PC-9 (cell line): ENCODE measurements at regions not wholly inside any gene's neighbourhood (a gene's known extent, or its start where the extent isn't known, plus 50 kb on each side); places are given as distances from the start of the nearest gene placed in this dataset.

Source experiments
- BruUV-seq: library from RNA; stranded (reverse); fragments of 400-500 nt; replicated peaks from 2 replicates; lab custom pipeline; 2021; lab: Mats Ljungman, UMichigan
- CTCF ChIA-PET: fragments of 300-600 bp; sonication (Branson Sonifier 250); formaldehyde crosslinking; loops from one replicate; lab custom pipeline; 2022; ENCODE audit warnings: antibody characterized with exemption; lab: Charles Lee
- POLR2A ChIA-PET: fragments of 300-600 bp; sonication (Branson Sonifier 250); formaldehyde crosslinking; loops from one replicate; lab custom pipeline; 2022; ENCODE audit warnings: antibody characterized with exemption; ENCODE audit not compliant: unreplicated experiment; lab: Charles Lee
- DNase-seq, 2 experiments: peaks; one replicate each; pipeline versions ENCODE4 v3.0.0 to v3.0.0-alpha.2; 2015 to 2022; ENCODE audit warnings: mixed read lengths in 1 of 2
- H2AFZ ChIP-seq: fragments of 200-600 bp; sonication (generic); 2 replicates; pipeline ENCODE4 v1.8.1; 2017; ENCODE audit warnings: antibody characterized with exemption
- H3F3A ChIP-seq: fragments of 200-600 bp; sonication (generic); 2 replicates; pipeline ENCODE4 v1.8.1; 2017; ENCODE audit warnings: antibody characterized with exemption, mild to moderate bottlenecking, low read depth; ENCODE audit not compliant: insufficient read depth
- H3K27ac ChIP-seq: fragments of 200-600 bp; sonication (generic); 2 replicates; pipeline ENCODE4 v1.6.1; 2016; ENCODE audit warnings: mixed run types
- H3K27me3 ChIP-seq: fragments of 200-600 bp; sonication (generic); 2 replicates; pipeline ENCODE4 v1.6.1; 2016; ENCODE audit warnings: low read depth, mixed run types; ENCODE audit not compliant: insufficient read depth
- H3K36me3 ChIP-seq: fragments of 200-600 bp; sonication (generic); 2 replicates; pipeline ENCODE4 v1.6.1; 2016; ENCODE audit warnings: low read depth, mixed run types
- H3K4me1 ChIP-seq: fragments of 200-600 bp; sonication (generic); replicated peaks from 2 replicates; pipeline ENCODE4 v1.6.1; 2016; ENCODE audit warnings: mixed run types; ENCODE audit not compliant: insufficient read depth
- H3K4me2 ChIP-seq: fragments of 200-600 bp; sonication (generic); 2 replicates; pipeline ENCODE4 v1.6.1; 2017; ENCODE audit warnings: mixed run types
- H3K4me3 ChIP-seq: fragments of 200-600 bp; sonication (generic); 2 replicates; pipeline ENCODE4 v1.6.1; 2016; ENCODE audit warnings: mixed run types
- H3K79me2 ChIP-seq: fragments of 200-600 bp; sonication (generic); 2 replicates; pipeline ENCODE4 v1.6.1; 2017; ENCODE audit warnings: low read depth, mixed run types
- H3K9me2 ChIP-seq: fragments of 200-600 bp; sonication (generic); 2 replicates; pipeline ENCODE4 v1.8.1; 2017; ENCODE audit warnings: mild to moderate bottlenecking; ENCODE audit not compliant: insufficient read depth
- H3K9me3 ChIP-seq: fragments of 200-600 bp; sonication (generic); 2 replicates; pipeline ENCODE4 v1.8.1; 2016; ENCODE audit warnings: low read depth; ENCODE audit not compliant: insufficient read depth
- H4K20me1 ChIP-seq: fragments of 200-600 bp; sonication (generic); 2 replicates; pipeline ENCODE4 v1.8.1; 2017; ENCODE audit not compliant: insufficient read depth
- CTCF ChIP-seq: fragments of 200-600 bp; sonication (generic); conservative IDR thresholded peaks from 2 replicates; pipeline ENCODE4 v1.6.1; 2017; ENCODE audit warnings: mixed run types, antibody characterized with exemption, mild to moderate bottlenecking, moderate library complexity
- EZH2 ChIP-seq: fragments of 200-600 bp; sonication (generic); IDR thresholded peaks from 2 replicates; pipeline ENCODE4 v1.8.0; 2017; ENCODE audit warnings: antibody characterized with exemption, low read depth
- intact Hi-C: fragments of 100-400 bp; cut with micrococcal nuclease; formaldehyde crosslinking; loops from one replicate; pipeline ENCODE4 v1.10.0; 2022; ENCODE audit not compliant: unreplicated experiment

GRCh38 chr1:112806090-112806642 lies 91.0 kb upstream of the PPM1J start:
- Histone ChIP-seq H3F3A (peaks cover 24% of the 10 kb centered on the region), H3K4me2 (no peak overlapping the region), H3K36me3 (no peaks in the 10 kb centered on the region), H3K27me3 (no peaks in the 10 kb centered on the region), H2AFZ (no peak overlapping the region), H3K79me2 (no peaks in the 10 kb centered on the region), H3K27ac (no peak overlapping the region), H4K20me1 (no peaks in the 10 kb centered on the region), H3K4me3 (no peak overlapping the region), H3K9me2 (no peaks in the 10 kb centered on the region), H3K4me1 (peaks cover 21% of the 10 kb centered on the region), H3K9me3 (no peaks in the 10 kb centered on the region)
- TF ChIP-seq CTCF (no peak; the same call in 1 of the 2 replicates), EZH2 (no peak)
- CTCF ChIA-PET: interaction anchor here (3.9 to 4.1 kb wide), 2 partner anchors 87 to 90 kb away, joined by 15 to 25 read pairs; partner anchors contain the start of gene PPM1J
- no TSS peak for BruUV-seq
- POLR2A ChIA-PET: no interaction called here
- intact Hi-C loops: loop anchor here (2.0 to 10.0 kb wide), 2 partner anchors 61 to 149 kb away; partner anchors contain the start of gene SLC16A1
- DNase-seq: no peak

- Histone ChIP-seq H2AFZ (no peak overlapping the region), H3F3A (peaks cover 24% of the 10 kb centered on the region), H3K79me2 (no peaks in the 10 kb centered on the region), H3K36me3 (no peaks in the 10 kb centered on the region), H3K27ac (no peak overlapping the region), H3K9me2 (no peaks in the 10 kb centered on the region), H3K4me3 (no peak overlapping the region), H3K27me3 (no peaks in the 10 kb centered on the region), H4K20me1 (no peaks in the 10 kb centered on the region), H3K4me2 (no peak overlapping the region), H3K9me3 (no peaks in the 10 kb centered on the region), H3K4me1 (peaks cover 21% of the 10 kb centered on the region)
- no peak for TF ChIP-seq CTCF
- no peak for TF ChIP-seq EZH2
- ChIA-PET CTCF (interaction anchor here (0.5 to 4.1 kb wide), 4 partner anchors 9 to 89 kb away, joined by 3 to 25 read pairs (median 9); partner anchors contain the start of gene PPM1J), POLR2A (interaction anchor here (0.6 to 0.7 kb wide), 4 partner anchors 27 to 268 kb away, joined by 3 to 12 read pairs (median 5); partner anchors contain the start of gene PPM1J)
- BruUV-seq: no TSS peak
- intact Hi-C loops: loop anchor here (2.0 to 10.0 kb wide), 3 partner anchors 149 to 415 kb away; partner anchors contain the start of genes LRIG2 and SLC16A1
- DNase-seq: no peak
These were observed 90.2 kb upstream of the PPM1J start for GRCh38 chr1:112805155-112805853.

- BruUV-seq: no TSS peak
- H3K4me2 ChIP-seq: no peak overlapping the region
- no peak overlapping the region for H3K4me3 ChIP-seq
- peaks cover 24% of the 10 kb centered on the region for H3F3A ChIP-seq
- TF ChIP-seq EZH2 (no peak), CTCF (peak; percentile 96)
- DNase-seq: peak; percentile 68 to 78
- H3K79me2 ChIP-seq: no peaks in the 10 kb centered on the region
- no peaks in the 10 kb centered on the region for H3K27me3 ChIP-seq
- CTCF ChIA-PET: interaction anchor here (0.6 to 4.1 kb wide), 8 partner anchors 42 to 438 kb away, joined by 3 to 25 read pairs (median 3); partner anchors contain the start of genes LRIG2 and PPM1J
- intact Hi-C loops: loop anchor here (1.0 to 10.0 kb wide), 4 partner anchors 86 to 413 kb away; partner anchors contain the start of genes LRIG2 and SLC16A1
- H4K20me1 ChIP-seq: no peaks in the 10 kb centered on the region
- H2AFZ ChIP-seq: no peak overlapping the region
- H3K9me2 ChIP-seq: no peaks in the 10 kb centered on the region
- POLR2A ChIA-PET: interaction anchor here (0.5 to 0.7 kb wide), 2 partner anchors 89 kb away, joined by 4 to 12 read pairs; partner anchors contain the start of gene PPM1J
- peaks cover 21% of the 10 kb centered on the region for H3K4me1 ChIP-seq
- no peaks in the 10 kb centered on the region for H3K36me3 ChIP-seq
- H3K27ac ChIP-seq: no peak overlapping the region
- no peaks in the 10 kb centered on the region for H3K9me3 ChIP-seq
These were observed 89.0 kb upstream of the PPM1J start for GRCh38 chr1:112803906-112804762.
